Sigmoid colon (tissue), 4 donors: ENCODE measurements at regions not wholly inside any gene's neighbourhood (a gene's known extent, or its start where the extent isn't known, plus 50 kb on each side); places are given as distances from the start of the nearest gene placed in this dataset.

Source experiments
- CTCF ChIP-seq, 4 experiments: fragments of 450-650 bp in 3 of 4; fragments of 200-600 bp in 1 of 4; IDR thresholded peaks; one replicate each; pipeline ENCODE4 v1.5.1; 2016 to 2019; ENCODE audit warnings: antibody characterized with exemption in 4 of 4, mild to moderate bottlenecking in 3 of 4, moderate library complexity in 2 of 4
- EP300 ChIP-seq, 4 donors: sonication (generic); formaldehyde crosslinking; IDR thresholded peaks; one replicate each; pipeline ENCODE4 v1.6.1; 2017; ENCODE audit warnings: antibody characterized with exemption in 4 of 4
- POLR2A ChIP-seq, 2 donors: fragments of 450-650 bp; IDR thresholded peaks; one replicate each; pipeline ENCODE4 v1.6.1; 2016; ENCODE audit warnings: antibody characterized with exemption in 2 of 2, mild to moderate bottlenecking in 2 of 2, moderate library complexity in 2 of 2
- POLR2AphosphoS5 ChIP-seq, 4 donors: sonication (generic); formaldehyde crosslinking; IDR thresholded peaks; one replicate each; pipeline ENCODE4 v1.6.1; 2017; ENCODE audit warnings: antibody characterized with exemption in 4 of 4

- no peak for TF ChIP-seq POLR2AphosphoS5 (IDR thresholded peaks at IDR 0.05)
- no peak for TF ChIP-seq POLR2A (IDR thresholded peaks at IDR 0.05)
- TF ChIP-seq CTCF (IDR thresholded peaks at IDR 0.05) = no peak
- no peak for TF ChIP-seq EP300 (IDR thresholded peaks at IDR 0.05)
These were observed 99.4 kb upstream of the GHITM start for GRCh38 chr10:84039957-84040356.
